ENCODE measurements at regions not wholly inside any gene's neighbourhood (a gene's known extent, or its start where the extent isn't known, plus 50 kb on each side); places are given as distances from the start of the nearest gene placed in this dataset.
"Not testable (repeated sequence)": the region's sequence is repeated elsewhere in the genome, so short reads cannot be mapped to it uniquely, and the experiment has no call there.

- Histone ChIP-seq H3K9me3 (ENCODE audit: control insufficient read depth in 4 of 4, low read length in 3 of 4) (no peaks in the 10 kb centered on the region), H3K27me3 (ENCODE audit: control insufficient read depth in 4 of 4, insufficient read depth in 4 of 4, low read length in 3 of 4) (no peaks in the 10 kb centered on the region), H3K9ac (ENCODE audit: low read depth in 1 of 2, low read length in 2 of 2) (no peak overlapping the region), H3K4me3 (ENCODE audit: low read depth in 1 of 3, low read length in 3 of 3) (no peak overlapping the region), H3K36me3 (ENCODE audit: control insufficient read depth in 4 of 4, insufficient read depth in 3 of 4, low read depth in 1 of 4, low read length in 3 of 4) (no peaks in the 10 kb centered on the region), H3K4me1 (ENCODE audit: control insufficient read depth in 4 of 4, insufficient read depth in 4 of 4, low read length in 3 of 4) (no peaks in the 10 kb centered on the region), H3K27ac (ENCODE audit: low read depth in 1 of 2, low read length in 2 of 2) (no peak overlapping the region)
- no peak for DNase-seq (ENCODE audit: low spot score)
- TF ChIP-seq SP1 (IDR thresholded peaks at IDR 0.05) (no peak), FOXA2 (IDR thresholded peaks at IDR 0.05) (no peak), REST (IDR thresholded peaks at IDR 0.05) (no peak), JUND (IDR thresholded peaks at IDR 0.05) (no peak), HNF4G (IDR thresholded peaks at IDR 0.05) (no peak), HNF4A (conservative IDR thresholded peaks at IDR 0.05) (no peak)
- WGBS = 95% methylated on average over 3 of the region's 3 CpGs
Observed at GRCh38 chr9:106106396-106106795, 412.1 kb downstream of the TMEM38B start.

GRCh38 chr9:106107716-106108115 lies 413.4 kb downstream of the TMEM38B start:
- Histone ChIP-seq H3K4me1 (ENCODE audit: control insufficient read depth in 4 of 4, insufficient read depth in 4 of 4, low read length in 3 of 4) (no peaks in the 10 kb centered on the region), H3K27ac (ENCODE audit: low read depth in 1 of 2, low read length in 2 of 2) (no peak overlapping the region), H3K9ac (ENCODE audit: low read depth in 1 of 2, low read length in 2 of 2) (no peak overlapping the region), H3K4me3 (ENCODE audit: low read depth in 1 of 3, low read length in 3 of 3) (no peak overlapping the region), H3K9me3 (ENCODE audit: control insufficient read depth in 4 of 4, low read length in 3 of 4) (no peaks in the 10 kb centered on the region), H3K36me3 (ENCODE audit: control insufficient read depth in 4 of 4, insufficient read depth in 3 of 4, low read depth in 1 of 4, low read length in 3 of 4) (no peaks in the 10 kb centered on the region), H3K27me3 (ENCODE audit: control insufficient read depth in 4 of 4, insufficient read depth in 4 of 4, low read length in 3 of 4) (no peaks in the 10 kb centered on the region)
- no peak for DNase-seq (ENCODE audit: low spot score)
- TF ChIP-seq REST (IDR thresholded peaks at IDR 0.05) (no peak), YY1 (IDR thresholded peaks at IDR 0.05) (no peak), ZBTB33 (IDR thresholded peaks at IDR 0.05) (no peak), ATF3 (IDR thresholded peaks at IDR 0.05) (no peak), RXRA (IDR thresholded peaks at IDR 0.05) (no peak), RAD21 (IDR thresholded peaks at IDR 0.05) (no peak)
- 48% methylated on average over 2 of the region's 2 CpGs for WGBS

- H3K27ac ChIP-seq (ENCODE audit: low read depth in 1 of 2, low read length in 2 of 2); H3K4me3 ChIP-seq (ENCODE audit: low read depth in 1 of 3, low read length in 3 of 3); H3K4me1 ChIP-seq (ENCODE audit: control insufficient read depth in 4 of 4, insufficient read depth in 4 of 4, low read length in 3 of 4); H3K9me3 ChIP-seq (ENCODE audit: control insufficient read depth in 4 of 4, low read length in 3 of 4); H3K27me3 ChIP-seq (ENCODE audit: control insufficient read depth in 4 of 4, insufficient read depth in 4 of 4, low read length in 3 of 4); H3K9ac ChIP-seq (ENCODE audit: low read depth in 1 of 2, low read length in 2 of 2); DNase-seq (ENCODE audit: low spot score); H3K36me3 ChIP-seq (ENCODE audit: control insufficient read depth in 4 of 4, insufficient read depth in 3 of 4, low read depth in 1 of 4, low read length in 3 of 4): not testable (repeated sequence)
- WGBS = 81% methylated on average over 3 of the region's 3 CpGs
Observed at GRCh38 chr9:106109706-106110105, 415.4 kb downstream of the TMEM38B start.

All from liver (tissue), 7 donors.